ENCODE measurements at regions not wholly inside any gene's neighbourhood (a gene's known extent, or its start where the extent isn't known, plus 50 kb on each side); places are given as distances from the start of the nearest gene placed in this dataset.
A peak's percentile ranks its signal among the peaks of the same experiment; 100 is the strongest.

GRCh38 chr7:83835424-83835823, 186.5 kb upstream of the SEMA3E start:
- TF ChIP-seq NFIC (IDR thresholded peaks at IDR 0.05) (peak; percentile 49; the same call in 1 of the 2 replicates), REST (IDR thresholded peaks at IDR 0.05; ENCODE audit: low read depth) (no peak), TAF1 (IDR thresholded peaks at IDR 0.05; ENCODE audit: low read depth) (no peak), EP300 (IDR thresholded peaks at IDR 0.05; ENCODE audit: borderline replicate concordance) (no peak), RAD21 (IDR thresholded peaks at IDR 0.05; ENCODE audit: low read depth) (no peak), ZBTB7A (IDR thresholded peaks at IDR 0.05; ENCODE audit: low read depth) (no peak), TEAD4 (IDR thresholded peaks at IDR 0.05) (no peak), CREB1 (IDR thresholded peaks at IDR 0.05; ENCODE audit: low read depth) (no peak)

- TF ChIP-seq, protein P1, sequence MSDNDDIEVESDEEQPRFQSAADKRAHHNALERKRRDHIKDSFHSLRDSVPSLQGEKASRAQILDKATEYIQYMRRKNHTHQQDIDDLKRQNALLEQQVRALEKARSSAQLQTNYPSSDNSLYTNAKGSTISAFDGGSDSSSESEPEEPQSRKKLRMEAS (IDR thresholded peaks at IDR 0.05) = no peak
- TF ChIP-seq YY1 (IDR thresholded peaks at IDR 0.05; ENCODE audit: low read depth) = no peak
- TF ChIP-seq EP300 (IDR thresholded peaks at IDR 0.05; ENCODE audit: borderline replicate concordance) = no peak
- TF ChIP-seq NFIC (IDR thresholded peaks at IDR 0.05) = no peak
- no peak for TF ChIP-seq CREB1 (IDR thresholded peaks at IDR 0.05; ENCODE audit: low read depth)
- no peak for TF ChIP-seq ZBTB7A (IDR thresholded peaks at IDR 0.05; ENCODE audit: low read depth)
- TF ChIP-seq TEAD4 (IDR thresholded peaks at IDR 0.05) = no peak
- TF ChIP-seq EGR1 (IDR thresholded peaks at IDR 0.05) = no peak
- no peak for TF ChIP-seq USF1 (IDR thresholded peaks at IDR 0.05)
- no peak for TF ChIP-seq TAF1 (IDR thresholded peaks at IDR 0.05; ENCODE audit: low read depth)
- no peak for TF ChIP-seq REST (IDR thresholded peaks at IDR 0.05; ENCODE audit: low read depth)
- TF ChIP-seq RAD21 (IDR thresholded peaks at IDR 0.05; ENCODE audit: low read depth) = no peak
- TF ChIP-seq TCF12 (IDR thresholded peaks at IDR 0.05; ENCODE audit: low read depth) = no peak
- TF ChIP-seq FOXM1 (IDR thresholded peaks at IDR 0.05; ENCODE audit: borderline replicate concordance, low read depth) = no peak
- TF ChIP-seq CEBPB (IDR thresholded peaks at IDR 0.05) = no peak
Measured at GRCh38 chr7:83832009-83832408, 183.1 kb upstream of the SEMA3E start.

GRCh38 chr7:83827036-83827435, 178.1 kb upstream of the SEMA3E start:
- TF ChIP-seq USF1 (IDR thresholded peaks at IDR 0.05) (no peak), TCF12 (IDR thresholded peaks at IDR 0.05; ENCODE audit: low read depth) (no peak), YY1 (IDR thresholded peaks at IDR 0.05; ENCODE audit: low read depth) (no peak), CEBPB (IDR thresholded peaks at IDR 0.05) (no peak)

DNA sequence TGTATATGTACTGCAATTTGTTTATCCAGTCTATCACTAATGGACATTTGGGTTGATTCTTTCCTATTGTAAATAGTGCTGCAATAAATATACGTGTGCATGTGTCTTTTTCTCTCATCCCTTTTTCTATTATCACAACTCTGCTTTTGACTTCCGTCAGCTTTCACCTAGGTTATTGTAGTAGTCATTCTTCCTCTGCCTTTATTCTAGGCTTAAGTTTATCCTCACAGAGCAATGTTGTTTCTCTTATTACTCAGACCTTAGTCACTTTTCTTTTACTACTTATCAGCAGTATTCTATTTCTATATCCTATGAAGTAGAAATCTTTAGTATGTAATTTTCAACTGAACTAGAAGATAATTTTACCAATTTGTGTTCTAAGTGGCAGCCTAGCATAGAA, 175.3 kb upstream of the SEMA3E start:
- TF ChIP-seq YY1 (IDR thresholded peaks at IDR 0.05; ENCODE audit: low read depth) (no peak), USF1 (IDR thresholded peaks at IDR 0.05) (no peak), RAD21 (IDR thresholded peaks at IDR 0.05; ENCODE audit: low read depth) (no peak), CEBPB (IDR thresholded peaks at IDR 0.05) (no peak)

DNA sequence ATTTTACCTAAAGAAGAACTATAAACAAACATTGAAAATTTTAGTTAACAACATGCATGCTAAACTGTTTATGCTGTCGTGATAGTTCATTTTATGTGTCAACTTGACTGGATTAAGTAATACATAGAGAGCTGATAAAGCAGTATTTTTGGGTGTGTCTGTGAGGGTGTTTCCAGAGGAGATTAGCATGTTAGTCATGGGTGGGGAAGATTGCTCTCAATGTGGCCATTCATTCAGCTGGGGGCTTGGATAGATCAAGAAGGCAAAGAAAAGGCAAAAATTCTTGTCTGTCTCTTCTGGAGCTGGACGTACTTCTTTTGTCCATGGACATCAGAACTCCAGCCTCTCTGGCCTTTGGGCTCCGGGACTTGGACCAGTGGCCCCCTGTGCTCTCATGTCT, 172.9 kb upstream of the SEMA3E start:
- no peak for TF ChIP-seq EGR1 (IDR thresholded peaks at IDR 0.05)
- no peak for TF ChIP-seq USF1 (IDR thresholded peaks at IDR 0.05)
- no peak for TF ChIP-seq TCF12 (IDR thresholded peaks at IDR 0.05; ENCODE audit: low read depth)
- TF ChIP-seq CREB1 (IDR thresholded peaks at IDR 0.05; ENCODE audit: low read depth) = no peak
- no peak for TF ChIP-seq CEBPB (IDR thresholded peaks at IDR 0.05)
- TF ChIP-seq NFIC (IDR thresholded peaks at IDR 0.05) = no peak
- no peak for TF ChIP-seq TAF1 (IDR thresholded peaks at IDR 0.05; ENCODE audit: low read depth)
- no peak for TF ChIP-seq FOXM1 (IDR thresholded peaks at IDR 0.05; ENCODE audit: borderline replicate concordance, low read depth)
- TF ChIP-seq ZBTB7A (IDR thresholded peaks at IDR 0.05; ENCODE audit: low read depth) = no peak

DNA sequence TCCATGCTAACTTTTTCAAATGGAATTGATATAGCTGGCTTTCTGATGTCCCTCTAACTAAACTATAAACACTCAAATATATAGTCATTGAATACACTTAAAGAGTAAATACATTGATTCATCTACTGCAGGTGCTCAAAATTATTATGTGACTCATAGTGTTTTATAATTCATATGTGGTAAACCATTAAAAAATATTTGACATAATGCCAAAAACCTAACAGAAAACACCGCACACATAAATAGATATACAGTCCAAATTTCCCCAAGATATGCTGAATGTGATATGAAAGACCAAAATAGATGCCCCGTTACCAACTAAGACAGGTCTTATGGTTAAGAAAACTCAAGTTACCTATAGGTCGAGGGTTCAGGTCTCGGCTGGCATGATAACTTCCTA, 171.7 kb upstream of the SEMA3E start:
- TF ChIP-seq EP300 (IDR thresholded peaks at IDR 0.05; ENCODE audit: borderline replicate concordance) = no peak
- TF ChIP-seq, protein P1 (IDR thresholded peaks at IDR 0.05) = no peak
- no peak for TF ChIP-seq REST (IDR thresholded peaks at IDR 0.05; ENCODE audit: low read depth)
- TF ChIP-seq NFIC (IDR thresholded peaks at IDR 0.05) = no peak
- no peak for TF ChIP-seq YY1 (IDR thresholded peaks at IDR 0.05; ENCODE audit: low read depth)
- TF ChIP-seq USF1 (IDR thresholded peaks at IDR 0.05) = no peak
- no peak for TF ChIP-seq EGR1 (IDR thresholded peaks at IDR 0.05)
- TF ChIP-seq FOXM1 (IDR thresholded peaks at IDR 0.05; ENCODE audit: borderline replicate concordance, low read depth) = no peak
- TF ChIP-seq ZBTB7A (IDR thresholded peaks at IDR 0.05; ENCODE audit: low read depth) = no peak
- no peak for TF ChIP-seq RAD21 (IDR thresholded peaks at IDR 0.05; ENCODE audit: low read depth)
- TF ChIP-seq TCF12 (IDR thresholded peaks at IDR 0.05; ENCODE audit: low read depth) = no peak
- no peak for TF ChIP-seq TAF1 (IDR thresholded peaks at IDR 0.05; ENCODE audit: low read depth)
- TF ChIP-seq TEAD4 (IDR thresholded peaks at IDR 0.05) = no peak

All from Ishikawa (cell line).